Urinary bladder (tissue), 3 donors: ENCODE measurements at regions not wholly inside any gene's neighbourhood (a gene's known extent, or its start where the extent isn't known, plus 50 kb on each side); places are given as distances from the start of the nearest gene placed in this dataset.
"Not testable (repeated sequence)": the region's sequence is repeated elsewhere in the genome, so short reads cannot be mapped to it uniquely, and the experiment has no call there.

ENCODE experiments used
- DNase-seq: peaks from one replicate; pipeline ENCODE4 v3.0.0-alpha.2; 2015; ENCODE audit errors: extremely low spot score
- H3K27ac ChIP-seq: one replicate; pipeline ENCODE4 v1.5.1; 2013; ENCODE audit warnings: low read depth, mild to moderate bottlenecking, moderate library complexity
- H3K36me3 ChIP-seq: one replicate; pipeline ENCODE4 v1.6.1; 2013; ENCODE audit warnings: mild to moderate bottlenecking, moderate library complexity; ENCODE audit not compliant: insufficient read depth
- H3K4me1 ChIP-seq: one replicate; pipeline ENCODE4 v1.6.1; 2013; ENCODE audit warnings: mild to moderate bottlenecking, moderate library complexity; ENCODE audit not compliant: insufficient read depth
- H3K4me3 ChIP-seq: one replicate; pipeline ENCODE4 v1.5.1; 2013; ENCODE audit warnings: low read depth, low read length
- WGBS: extraction: QIAGEN DNeasy Blood & Tissue Kit; methylation state at CpG from one replicate; pipeline ENCODE4 v1.1.7; 2013; 5-methylcytosine and 5-hydroxymethylcytosine counted together
- donor health status: healthy with polysubstance abuse.
- donor health status: healthy.

DNA sequence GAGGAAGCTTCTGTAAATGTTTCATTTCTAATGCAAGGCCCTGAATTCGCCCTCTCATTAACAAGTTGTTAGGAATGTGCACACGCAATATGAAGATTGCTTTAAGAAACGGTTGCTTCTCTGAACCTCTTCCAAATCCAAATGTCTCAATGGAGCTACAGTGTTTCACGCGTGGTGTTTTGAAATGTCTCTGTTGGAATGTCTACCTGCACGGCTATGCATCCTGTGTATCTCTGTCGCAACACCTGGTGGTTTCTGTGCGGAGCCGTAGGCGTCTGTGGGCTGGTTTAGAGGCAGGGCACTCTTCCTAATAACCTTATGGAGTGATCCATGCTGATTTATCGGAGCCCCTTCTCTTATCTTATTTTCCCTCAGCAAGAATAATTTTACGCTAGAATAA, 1584.2 kb upstream of the SLC10A2 start:
- Histone ChIP-seq H3K36me3 (no peaks in the 10 kb centered on the region), H3K4me3 (no peak overlapping the region), H3K27ac (no peak overlapping the region), H3K4me1 (no peaks in the 10 kb centered on the region)
- no peak for DNase-seq
- 91% methylated on average over 12 of the region's 12 CpGs for WGBS

DNA sequence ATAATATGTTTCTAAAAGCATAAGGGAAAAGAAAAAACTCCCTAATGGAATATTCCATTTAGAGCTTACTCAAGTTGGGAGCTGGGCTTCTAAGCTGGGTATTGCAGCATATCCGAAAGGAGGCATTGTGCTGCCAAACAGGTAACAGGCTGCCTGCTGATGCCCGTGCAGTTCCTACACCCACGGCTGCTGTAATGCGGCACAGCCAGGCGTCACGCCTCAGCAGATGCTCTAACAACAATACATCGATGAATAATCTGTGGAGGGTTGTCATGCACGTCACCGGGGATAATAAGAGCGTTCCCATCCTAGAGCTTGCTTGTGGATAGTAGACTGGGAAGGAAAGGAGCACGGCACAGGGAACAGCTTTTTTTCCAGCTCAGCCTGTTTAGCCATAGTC, 1582.1 kb upstream of the SLC10A2 start:
- Histone ChIP-seq H3K4me1 (no peaks in the 10 kb centered on the region), H3K4me3 (no peak overlapping the region), H3K36me3 (no peaks in the 10 kb centered on the region), H3K27ac (no peak overlapping the region)
- 94% methylated on average over 11 of the region's 11 CpGs for WGBS
- DNase-seq = no peak

DNA sequence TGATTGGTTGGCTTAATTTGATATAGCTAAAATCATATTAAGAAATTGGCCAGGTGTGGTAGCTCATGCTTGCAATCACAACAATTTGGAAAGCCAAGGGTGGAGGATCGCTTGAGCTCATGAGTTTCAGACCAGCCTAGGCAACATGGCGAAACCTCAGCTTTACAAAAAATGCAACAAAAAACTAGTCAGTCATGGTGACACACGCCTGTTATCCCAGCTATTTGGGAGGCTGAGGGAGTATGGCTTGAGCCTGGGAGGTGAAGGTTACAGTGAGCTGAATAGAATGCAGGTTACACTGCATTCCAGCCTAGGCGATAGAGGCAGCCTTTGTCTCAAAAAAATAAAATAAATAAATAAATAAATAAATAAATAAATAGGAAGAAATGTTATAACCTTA, 1579.6 kb upstream of the SLC10A2 start:
- DNase-seq = no peak
- no peak overlapping the region for H3K27ac ChIP-seq
- H3K36me3 ChIP-seq = no peaks in the 10 kb centered on the region
- H3K4me3 ChIP-seq = no peak overlapping the region
- no peaks in the 10 kb centered on the region for H3K4me1 ChIP-seq
- WGBS = 95% methylated on average over 4 of the region's 4 CpGs

DNA sequence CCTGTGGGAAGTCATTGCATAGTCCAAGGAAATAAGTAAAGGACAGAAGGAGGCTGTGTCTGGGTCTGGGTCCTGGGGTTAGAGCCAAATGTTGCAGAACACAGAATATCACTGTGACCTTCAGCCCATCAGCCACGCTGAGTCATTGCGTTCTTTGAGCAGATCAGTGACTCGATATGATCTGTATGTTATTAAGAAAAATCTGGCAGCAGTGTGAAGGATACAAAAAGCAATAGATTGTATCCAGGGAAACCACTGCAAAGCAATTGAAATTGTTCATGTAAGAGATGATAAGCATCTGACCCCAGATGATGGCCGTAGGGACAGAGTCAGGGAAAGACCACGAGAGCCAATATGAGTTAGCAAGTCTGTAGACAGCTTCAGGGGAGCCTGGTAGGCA, 1575.1 kb upstream of the SLC10A2 start:
- WGBS = 69% methylated on average over 5 of the region's 5 CpGs
- DNase-seq = no peak
- Histone ChIP-seq H3K4me1 (no peaks in the 10 kb centered on the region), H3K4me3 (no peak overlapping the region), H3K27ac (no peak overlapping the region), H3K36me3 (no peaks in the 10 kb centered on the region)

DNA sequence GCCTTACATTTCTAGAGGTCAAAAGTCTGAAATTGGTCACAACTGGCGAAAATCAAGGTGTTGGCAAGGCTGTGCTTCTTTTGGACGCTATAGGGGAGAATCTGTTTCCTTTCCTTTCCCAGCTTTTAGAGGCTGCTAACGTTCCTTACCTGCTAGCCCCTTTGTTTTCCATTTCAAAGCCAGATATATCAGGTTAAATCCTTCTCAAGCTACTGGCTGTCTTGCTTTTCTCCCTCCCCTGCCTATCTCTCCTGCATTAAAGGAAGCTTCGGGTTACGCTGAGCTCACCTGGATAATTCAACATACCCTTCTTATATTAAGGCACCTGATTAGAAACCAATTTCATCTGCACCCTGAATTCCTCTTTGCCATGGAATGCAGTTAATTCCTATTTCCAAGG, 1569.7 kb upstream of the SLC10A2 start:
- Histone ChIP-seq H3K4me1 (no peaks in the 10 kb centered on the region), H3K4me3 (no peak overlapping the region), H3K36me3 (no peaks in the 10 kb centered on the region), H3K27ac (no peak overlapping the region)
- 81% methylated on average over 5 of the region's 5 CpGs for WGBS
- DNase-seq = no peak

DNA sequence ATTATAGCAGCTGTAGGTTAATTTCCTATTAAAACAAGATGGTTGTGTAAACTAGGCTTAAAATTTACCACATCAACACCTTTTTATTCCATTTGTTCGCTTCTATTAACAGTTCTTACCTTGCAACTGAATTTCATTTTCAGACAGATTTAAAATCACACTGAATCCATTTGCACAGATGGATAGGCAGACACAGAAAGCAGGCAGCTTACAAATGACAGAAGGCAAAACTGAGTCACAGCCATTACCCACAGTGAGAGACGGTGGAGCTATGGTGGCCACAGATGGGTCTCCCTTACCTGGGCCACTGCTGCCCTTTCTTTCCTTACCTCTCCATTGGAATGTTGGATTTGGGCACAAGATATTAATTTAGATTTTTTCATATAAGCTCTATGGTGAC, 1567.8 kb upstream of the SLC10A2 start:
- H3K36me3 ChIP-seq = no peaks in the 10 kb centered on the region
- no peaks in the 10 kb centered on the region for H3K4me1 ChIP-seq
- H3K4me3 ChIP-seq = no peak overlapping the region
- WGBS = 86% methylated on average over 2 of the region's 2 CpGs
- no peak overlapping the region for H3K27ac ChIP-seq
- no peak for DNase-seq

DNA sequence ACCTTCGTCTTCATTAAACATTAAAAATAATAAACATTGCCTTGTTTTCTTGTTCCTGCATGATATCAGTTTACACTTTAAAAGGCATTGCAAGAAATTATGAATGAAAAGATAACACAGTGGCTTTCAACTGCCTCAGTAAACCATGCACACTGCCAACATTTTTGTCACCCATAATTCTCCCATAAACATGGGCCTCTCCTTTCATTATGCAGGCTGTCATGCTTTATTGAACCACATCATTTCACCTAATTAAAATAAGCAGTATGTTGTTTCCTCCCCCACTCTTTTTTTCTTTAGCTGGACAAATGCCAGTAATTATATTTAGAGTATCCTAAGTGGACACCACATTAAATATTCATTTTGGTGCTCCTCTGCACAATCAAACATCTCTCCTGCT, 1566.5 kb upstream of the SLC10A2 start:
- H3K4me3 ChIP-seq = no peak overlapping the region
- H3K36me3 ChIP-seq = no peaks in the 10 kb centered on the region
- no peak for DNase-seq
- H3K4me1 ChIP-seq = no peaks in the 10 kb centered on the region
- 49% methylated on average over 1 of the region's 1 CpG for WGBS
- no peak overlapping the region for H3K27ac ChIP-seq

DNA sequence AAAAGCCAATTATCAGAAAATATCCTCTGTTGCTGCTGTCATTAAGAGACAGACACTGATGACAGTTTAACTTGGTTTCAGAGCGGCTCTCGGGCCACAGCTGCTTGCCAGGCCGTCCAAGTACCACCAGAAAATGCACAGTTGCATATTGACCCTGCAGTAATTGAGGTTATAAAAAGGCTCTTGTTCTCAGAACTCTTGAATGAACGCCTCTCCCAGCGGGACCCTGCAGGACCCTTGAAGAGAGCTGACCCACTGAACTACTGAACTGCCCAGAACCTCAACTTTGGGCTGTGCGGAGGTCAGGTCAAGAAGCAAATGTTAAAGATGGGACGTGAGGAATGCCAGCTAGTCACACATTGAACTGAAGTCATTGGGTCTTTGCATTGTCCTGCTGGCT, 1559.0 kb upstream of the SLC10A2 start:
- Histone ChIP-seq H3K27ac (no peak overlapping the region), H3K4me3 (no peak overlapping the region), H3K36me3 (no peaks in the 10 kb centered on the region), H3K4me1 (no peaks in the 10 kb centered on the region)
- WGBS = 77% methylated on average over 7 of the region's 7 CpGs
- no peak for DNase-seq

DNA sequence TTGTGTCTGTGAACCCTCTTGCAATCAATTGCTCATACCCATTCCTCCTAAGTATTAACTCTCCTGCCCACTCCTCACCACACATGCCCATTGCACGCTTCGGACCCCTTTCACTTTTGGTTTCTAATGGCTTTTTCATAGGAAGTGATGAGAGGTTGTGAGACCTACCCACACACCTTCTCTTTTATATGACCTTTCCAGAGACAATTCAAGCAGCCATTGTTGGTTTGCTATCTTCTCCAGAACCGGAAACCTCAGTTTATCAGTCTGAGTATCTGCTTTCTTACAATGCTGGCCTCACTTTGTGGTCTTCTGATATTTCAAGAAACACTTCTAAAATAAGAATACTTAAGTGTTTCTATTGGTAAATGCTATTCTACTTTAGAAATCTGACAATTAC, 1550.8 kb upstream of the SLC10A2 start:
- H3K4me3 ChIP-seq = no peak overlapping the region
- no peak for DNase-seq
- no peak overlapping the region for H3K27ac ChIP-seq
- 90% methylated on average over 3 of the region's 3 CpGs for WGBS
- no peaks in the 10 kb centered on the region for H3K36me3 ChIP-seq
- H3K4me1 ChIP-seq = no peaks in the 10 kb centered on the region

DNA sequence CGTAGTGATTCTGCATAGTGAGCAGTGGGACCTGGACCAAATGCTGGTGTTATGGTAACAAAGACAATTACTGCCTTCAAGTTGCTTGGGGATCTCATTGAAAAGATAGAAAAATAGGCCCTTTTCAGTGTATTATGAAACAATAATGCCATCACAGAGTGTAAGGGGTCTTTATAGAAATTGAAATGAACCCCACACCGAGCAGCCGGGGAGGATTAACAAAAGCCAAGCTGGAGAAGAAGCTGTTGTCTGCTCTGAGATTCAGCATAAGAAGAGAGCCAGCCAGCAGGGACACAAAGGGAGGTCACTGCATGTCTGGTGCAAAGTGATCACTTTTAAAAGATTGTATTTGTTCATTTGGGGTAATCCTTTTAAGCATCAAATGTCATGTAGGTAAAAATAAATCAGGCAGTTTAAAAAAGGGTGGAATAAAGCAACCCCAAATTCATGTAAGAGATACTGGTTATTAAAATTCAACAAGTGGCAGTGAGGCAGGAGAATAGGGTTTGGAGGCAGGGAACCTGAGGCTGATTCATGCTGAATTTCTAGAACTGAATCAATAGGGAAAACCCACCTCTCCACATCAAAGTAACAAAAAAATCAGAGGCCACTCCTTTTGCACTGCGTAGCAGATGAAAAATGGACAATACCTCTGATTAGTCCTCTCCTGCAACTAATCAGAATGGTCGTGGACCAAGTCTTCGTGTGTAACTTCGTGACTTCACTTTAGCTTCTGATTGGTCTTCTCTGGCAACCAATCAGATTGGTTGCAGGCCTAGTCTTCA, 1548.3 kb upstream of the SLC10A2 start:
- Histone ChIP-seq H3K36me3 (no peaks in the 10 kb centered on the region), H3K4me3 (no peak overlapping the region), H3K27ac (no peak overlapping the region), H3K4me1 (no peaks in the 10 kb centered on the region)
- WGBS = 92% methylated on average over 7 of the region's 7 CpGs
- DNase-seq = no peak

DNA sequence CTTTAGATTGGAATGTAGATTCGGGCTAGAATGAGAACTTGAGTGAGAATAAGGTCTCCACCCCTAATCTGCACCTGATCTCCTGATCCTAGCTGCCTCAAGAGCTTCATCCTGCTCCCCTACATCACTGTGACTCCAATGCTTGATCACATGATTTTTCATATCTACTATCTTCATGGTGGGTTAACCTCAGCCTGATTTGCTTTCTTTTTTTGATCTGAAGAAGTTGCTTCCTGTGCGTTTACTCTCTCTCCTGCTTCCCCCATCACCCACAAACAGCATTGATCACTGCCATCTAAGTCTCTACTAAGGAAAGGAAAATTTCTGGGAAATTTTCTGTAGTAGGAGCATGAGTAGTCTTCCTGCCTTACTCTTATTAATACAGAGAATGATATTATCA, 1542.1 kb upstream of the SLC10A2 start:
- Histone ChIP-seq H3K27ac (no peak overlapping the region), H3K36me3 (no peaks in the 10 kb centered on the region), H3K4me1 (no peaks in the 10 kb centered on the region), H3K4me3 (no peak overlapping the region)
- no peak for DNase-seq
- WGBS = 81% methylated on average over 2 of the region's 2 CpGs

DNA sequence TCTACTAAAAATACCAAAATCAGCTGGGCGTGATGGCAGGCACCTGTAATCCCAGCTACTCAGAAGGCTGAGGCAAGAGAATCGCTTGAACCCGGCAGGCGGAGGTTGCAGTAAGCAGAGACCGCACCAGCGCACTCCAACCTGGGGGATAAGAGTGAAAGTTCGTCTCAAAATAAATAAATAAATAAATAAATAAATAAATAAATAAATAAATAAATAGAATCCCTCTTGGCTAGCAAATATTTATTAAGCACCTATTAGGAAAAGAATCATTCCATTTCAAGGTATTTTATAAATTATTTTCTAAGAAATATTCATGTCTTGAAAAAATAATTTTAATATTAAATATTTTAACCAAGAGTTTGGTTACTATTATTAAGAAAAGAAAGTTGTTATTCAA, 1539.2 kb upstream of the SLC10A2 start:
- H3K36me3 ChIP-seq, H3K27ac ChIP-seq, H3K4me1 ChIP-seq, DNase-seq, H3K4me3 ChIP-seq: not testable (repeated sequence)
- WGBS = 98% methylated on average over 7 of the region's 7 CpGs

DNA sequence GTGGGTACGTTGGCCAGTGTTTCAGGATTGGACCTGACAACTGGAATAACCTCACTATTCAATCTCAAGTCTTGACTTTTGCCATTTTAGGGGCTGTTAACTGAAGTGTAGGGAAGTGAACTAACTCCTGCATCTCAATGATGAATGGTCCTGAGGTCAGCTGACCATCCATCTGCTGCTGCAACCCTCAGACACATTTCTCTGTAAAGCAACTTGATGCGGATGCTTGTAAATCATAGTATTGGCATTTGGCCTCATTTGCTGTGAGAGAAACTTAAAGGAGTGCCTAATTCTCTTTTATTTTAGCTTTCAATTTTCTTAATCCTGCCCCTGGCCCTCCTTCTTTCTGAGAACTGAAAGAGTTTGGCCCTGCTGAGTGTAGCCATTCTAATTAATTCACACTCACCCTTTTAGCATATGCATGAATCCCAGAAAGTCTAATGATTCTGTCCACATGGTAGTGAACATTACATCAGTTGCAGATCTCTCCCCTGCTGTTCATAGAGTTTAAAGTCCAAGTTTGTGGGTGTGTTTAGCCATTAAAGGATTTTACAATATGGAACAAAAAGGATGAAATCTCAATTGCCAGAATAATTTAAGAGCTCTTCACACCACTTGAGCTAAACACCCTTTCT, 1531.4 kb upstream of the SLC10A2 start:
- no peaks in the 10 kb centered on the region for H3K4me1 ChIP-seq
- H3K36me3 ChIP-seq = no peaks in the 10 kb centered on the region
- H3K27ac ChIP-seq = no peak overlapping the region
- no peak for DNase-seq
- 89% methylated on average over 2 of the region's 2 CpGs for WGBS
- H3K4me3 ChIP-seq = no peak overlapping the region

DNA sequence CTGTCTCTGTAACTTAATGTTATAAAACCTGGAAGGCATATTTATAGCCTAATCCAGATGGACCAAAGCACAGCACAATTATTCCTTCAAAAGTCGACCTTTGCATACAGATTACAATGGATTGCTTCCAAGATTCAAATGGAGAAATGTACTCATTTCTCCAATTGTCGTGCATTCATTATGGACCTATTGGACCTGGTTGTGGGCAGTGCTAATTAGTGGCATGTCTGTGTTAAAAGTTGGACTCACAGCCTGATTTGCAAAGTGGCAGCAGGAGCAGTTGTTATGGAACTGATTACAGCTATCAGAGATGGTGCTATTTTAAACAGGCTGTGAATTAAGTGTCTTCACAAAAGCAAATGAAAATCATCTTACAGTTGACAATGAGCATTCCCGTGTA, 1529.3 kb upstream of the SLC10A2 start:
- WGBS = 59% methylated on average over 3 of the region's 3 CpGs
- Histone ChIP-seq H3K36me3 (no peaks in the 10 kb centered on the region), H3K27ac (no peak overlapping the region), H3K4me3 (no peak overlapping the region), H3K4me1 (no peaks in the 10 kb centered on the region)
- DNase-seq = no peak
